ENCODE measurements at regions not wholly inside any gene's neighbourhood (a gene's known extent, or its start where the extent isn't known, plus 50 kb on each side); places are given as distances from the start of the nearest gene placed in this dataset.

- TF ChIP-seq POLR2A (IDR thresholded peaks at IDR 0.05) (no peak), CTCF (IDR thresholded peaks at IDR 0.05) (no peak)
Observed at GRCh38 chr2:204064119-204064518, 127.6 kb downstream of the ICOS start.
